ENCODE measurements at regions not wholly inside any gene's neighbourhood (a gene's known extent, or its start where the extent isn't known, plus 50 kb on each side); places are given as distances from the start of the nearest gene placed in this dataset.

DNA sequence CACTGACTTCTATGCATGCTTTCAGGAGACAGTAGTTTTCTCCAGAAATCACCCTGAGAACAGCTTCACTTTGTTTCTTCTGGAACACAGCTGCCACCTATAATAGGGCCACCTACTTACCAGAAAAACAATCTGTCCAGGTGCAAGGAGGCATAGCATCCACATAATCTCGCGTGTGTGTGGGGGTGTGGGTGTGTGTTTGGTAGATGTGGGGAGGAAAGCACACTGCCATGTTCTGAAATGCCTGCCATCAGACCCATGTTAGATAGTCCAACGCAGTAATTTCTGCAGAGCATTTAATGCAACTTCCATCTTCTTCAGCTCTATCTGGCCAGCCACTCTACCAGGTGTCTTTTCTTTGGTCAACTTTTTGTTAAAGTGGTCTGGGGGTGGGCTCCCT is 102.9 kb downstream of the ACER2 start:
- no peak for DNase-seq

DNA sequence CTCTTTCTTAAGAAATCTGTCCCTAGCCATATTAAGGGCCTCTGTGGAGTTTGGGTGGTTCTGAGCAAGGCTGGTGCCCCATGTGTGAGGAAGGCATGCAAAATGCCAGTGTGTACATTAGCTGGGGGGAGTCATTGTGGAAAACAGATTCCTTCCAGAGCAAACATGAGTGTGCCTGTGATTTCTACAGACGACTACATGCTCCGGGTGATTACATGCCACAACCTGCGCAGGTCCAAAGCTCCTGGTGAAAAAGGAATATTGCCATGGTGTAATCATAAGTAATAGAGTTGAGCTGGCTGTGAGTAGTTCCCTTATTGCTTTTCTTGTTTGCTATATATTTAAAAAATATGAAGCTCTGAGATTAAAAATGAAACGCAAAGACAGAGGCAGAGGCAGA is 102.1 kb downstream of the ACER2 start:
- no peak for DNase-seq

Measured in hypothalamus (tissue), 51 donors.